B cell (primary cell): ENCODE measurements at regions not wholly inside any gene's neighbourhood (a gene's known extent, or its start where the extent isn't known, plus 50 kb on each side); places are given as distances from the start of the nearest gene placed in this dataset.

Source experiments
- ATAC-seq: fragments of 200-7000 bp; cut with Tn5 transposase; one replicate; pipeline ENCODE4 v1.10.0; 2021; ENCODE audit warnings: low read depth, mild to moderate bottlenecking, moderate number of reproducible peaks, moderate library complexity
- CTCF ChIA-PET: fragments of 350-600 bp; sonication (Branson Sonifier 250); formaldehyde crosslinking; loops from one replicate; lab custom pipeline; 2021; ENCODE audit warnings: antibody characterized with exemption, inconsistent platforms; lab: Charles Lee
- POLR2A ChIA-PET: fragments of 350-600 bp; sonication (Branson Sonifier 250); formaldehyde crosslinking; loops from one replicate; lab custom pipeline; 2021; ENCODE audit warnings: antibody characterized with exemption; lab: Charles Lee
- DNase-seq: peaks from one replicate; pipeline ENCODE4 v3.0.0; 2013
- H2AFZ ChIP-seq: 2 replicates; pipeline ENCODE4 v1.6.1; 2012; ENCODE audit warnings: mild to moderate bottlenecking, low read depth, low read length; ENCODE audit not compliant: insufficient read depth, poor library complexity, severe bottlenecking
- H3K27ac ChIP-seq, 2 donors: 1 replicate in 1 of 2; 2 replicates in 1 of 2; pipeline ENCODE4 v1.5.1; 2012 to 2013; ENCODE audit warnings: low read length in 2 of 2, mild to moderate bottlenecking in 2 of 2, moderate library complexity in 1 of 2
- H3K27me3 ChIP-seq, 4 experiments: fragments of 200-600 bp in 1 of 4; sonication (generic) in 1 of 4; replicated peaks in 1 of 4; 1 replicate in 2 of 4; 2 replicates in 2 of 4; pipeline versions ENCODE4 v1.6.1 to v1.7.0; 2013 to 2016; ENCODE audit warnings: low read length in 3 of 4, mild to moderate bottlenecking in 2 of 4, mixed read lengths in 1 of 4, moderate library complexity in 1 of 4; ENCODE audit not compliant: insufficient read depth in 4 of 4, control insufficient read depth in 3 of 4; ENCODE audit errors: control extremely low read depth in 1 of 4
- H3K36me3 ChIP-seq, 2 experiments: replicated peaks in 1 of 2; 1 replicate in 1 of 2; 2 replicates in 1 of 2; pipeline versions ENCODE4 v1.6.1 to v1.7.1; 2013; ENCODE audit warnings: low read length in 1 of 2; ENCODE audit not compliant: insufficient read depth in 2 of 2, control insufficient read depth in 1 of 2; ENCODE audit errors: control extremely low read depth in 1 of 2, extremely low read depth in 1 of 2
- H3K4me1 ChIP-seq, 2 donors: fragments of 200-600 bp in 1 of 2; sonication (generic) in 1 of 2; 1 replicate in 1 of 2; 2 replicates in 1 of 2; pipeline versions ENCODE4 v1.5.1 to v1.6.1; 2013 to 2017; ENCODE audit warnings: low read length in 2 of 2; ENCODE audit not compliant: control insufficient read depth in 2 of 2, insufficient read depth in 2 of 2
- H3K4me2 ChIP-seq: replicated peaks from 2 replicates; pipeline ENCODE3; 2012; ENCODE audit warnings: mild to moderate bottlenecking, low read depth, low read length; ENCODE audit not compliant: poor library complexity, severe bottlenecking
- H3K4me3 ChIP-seq, 5 experiments: fragments of 200-600 bp in 1 of 5; sonication (generic) in 1 of 5; 1 replicate in 3 of 5; 2 replicates in 2 of 5; pipeline versions ENCODE4 v1.5.1 to v1.7.0; 2011 to 2016; ENCODE audit warnings: low read length in 4 of 5, mild to moderate bottlenecking in 4 of 5, low read depth in 2 of 5, control low read depth in 1 of 5, moderate library complexity in 1 of 5; ENCODE audit not compliant: insufficient read depth in 1 of 5; ENCODE audit errors: control extremely low read depth in 1 of 5, extremely low read depth in 1 of 5
- H3K79me2 ChIP-seq: fragments of 200-600 bp; sonication (generic); one replicate; pipeline ENCODE4 v1.6.0; 2016; ENCODE audit warnings: low read length; ENCODE audit not compliant: control insufficient read depth, insufficient read depth
- H3K9ac ChIP-seq: fragments of 200-600 bp; sonication (generic); 2 replicates; pipeline ENCODE4 v1.6.1; 2017; ENCODE audit warnings: mild to moderate bottlenecking, low read length, moderate library complexity
- H3K9me3 ChIP-seq, 3 donors: one replicate each; pipeline versions ENCODE4 v1.6.1 to v1.7.1; 2013; ENCODE audit warnings: low read length in 2 of 3; ENCODE audit not compliant: control insufficient read depth in 2 of 3, insufficient read depth in 1 of 3; ENCODE audit errors: control extremely low read depth in 1 of 3
- H4K20me1 ChIP-seq: 2 replicates; pipeline ENCODE4 v1.6.0; 2012; ENCODE audit warnings: mild to moderate bottlenecking, low read length; ENCODE audit not compliant: insufficient read depth, control insufficient read depth, poor library complexity, severe bottlenecking
- H3K27ac Mint-ChIP-seq: one replicate; pipeline ENCODE4 v1.8.0; 2021; ENCODE audit warnings: mixed read lengths
- H3K27me3 Mint-ChIP-seq: one replicate; pipeline ENCODE4 v1.8.0; 2021; ENCODE audit warnings: mixed read lengths
- H3K4me1 Mint-ChIP-seq: one replicate; pipeline ENCODE4 v1.8.0; 2021; ENCODE audit warnings: mixed read lengths
- H3K4me3 Mint-ChIP-seq: one replicate; pipeline ENCODE4 v1.8.0; 2021; ENCODE audit warnings: mixed read lengths
- H3K9me3 Mint-ChIP-seq: one replicate; pipeline ENCODE4 v1.8.0; 2022; ENCODE audit warnings: mixed read lengths; ENCODE audit not compliant: insufficient read depth
- CTCF ChIP-seq: fragments of 200-600 bp; IDR thresholded peaks from one replicate; pipeline ENCODE4 v1.8.0; 2022; ENCODE audit warnings: antibody characterized with exemption, mild to moderate bottlenecking
- EZH2 ChIP-seq: IDR thresholded peaks from 2 replicates; pipeline ENCODE4 v1.6.1; 2012; ENCODE audit warnings: borderline replicate concordance, low read depth, mild to moderate bottlenecking, moderate library complexity, low read length; ENCODE audit not compliant: insufficient read depth, poor library complexity, severe bottlenecking
- WGBS: methylation state at CpG from one replicate; pipeline ENCODE4 v1.1.5; 2013; ENCODE audit warnings: missing lambda C conversion rate; ENCODE audit not compliant: insufficient coverage; 5-methylcytosine and 5-hydroxymethylcytosine counted together
- intact Hi-C: fragments of 100-400 bp; cut with micrococcal nuclease; formaldehyde crosslinking; loops from one replicate; pipeline ENCODE4 v1.10.0; 2022

- Histone ChIP-seq H3K9me3 (no peaks in the 10 kb centered on the region), H4K20me1 (no peaks in the 10 kb centered on the region), H3K79me2 (no peaks in the 10 kb centered on the region), H3K4me3 (no peak overlapping the region), H3K27ac (no peak overlapping the region), H3K9ac (no peak overlapping the region), H3K4me2 (no peak overlapping the region), H3K36me3 (no peaks in the 10 kb centered on the region), H3K4me1 (no peaks in the 10 kb centered on the region), H2AFZ (no peak overlapping the region), H3K27me3 (no peaks in the 10 kb centered on the region)
- no peak for DNase-seq
- Mint-ChIP-seq H3K4me1 (no peaks in the 10 kb centered on the region), H3K27me3 (no peaks in the 10 kb centered on the region), H3K4me3 (no peak overlapping the region), H3K27ac (no peak overlapping the region), H3K9me3 (no peaks in the 10 kb centered on the region)
- ChIA-PET POLR2A (no interaction called here), CTCF (no interaction called here)
- TF ChIP-seq EZH2 (no peak), CTCF (peak; percentile 16)
- intact Hi-C loops, result no loop called here
- ATAC-seq, result no peak
- no CpG with 5 or more reads among the region's 1 CpG for WGBS
These were observed 161.5 kb downstream of the MZT1 start for GRCh38 chr13:72565893-72566292.

DNA sequence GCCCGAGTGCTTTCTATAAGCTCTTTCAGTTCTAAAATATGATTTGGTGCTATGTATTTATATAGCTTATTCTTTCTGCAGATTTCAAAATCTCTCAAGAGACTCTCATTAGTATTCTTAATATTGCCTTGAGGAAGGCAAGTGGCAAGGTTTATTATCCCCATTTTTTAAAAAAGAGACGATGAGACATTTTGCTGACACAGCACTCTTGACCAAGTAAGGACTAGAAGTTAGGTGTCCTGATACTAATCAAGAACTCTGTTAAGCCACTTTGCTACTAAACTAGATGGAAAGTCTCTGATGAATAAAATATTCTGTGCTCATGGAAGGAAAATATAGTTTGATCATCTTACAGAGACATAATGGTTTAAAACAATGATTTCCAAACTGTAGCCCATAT is 164.7 kb downstream of the MZT1 start:
- Mint-ChIP-seq H3K27me3 (no peaks in the 10 kb centered on the region), H3K9me3 (no peaks in the 10 kb centered on the region), H3K4me3 (no peak overlapping the region), H3K4me1 (no peaks in the 10 kb centered on the region), H3K27ac (no peak overlapping the region)
- Histone ChIP-seq H3K9me3 (no peaks in the 10 kb centered on the region), H2AFZ (no peak overlapping the region), H3K36me3 (no peaks in the 10 kb centered on the region), H4K20me1 (no peaks in the 10 kb centered on the region), H3K4me1 (no peaks in the 10 kb centered on the region), H3K27me3 (no peaks in the 10 kb centered on the region), H3K4me2 (no peak overlapping the region), H3K9ac (no peak overlapping the region), H3K27ac (no peak overlapping the region), H3K4me3 (no peak overlapping the region), H3K79me2 (no peaks in the 10 kb centered on the region)
- TF ChIP-seq EZH2, result no peak
- TF ChIP-seq CTCF, result no peak
- ChIA-PET POLR2A (no interaction called here), CTCF (no interaction called here)
- intact Hi-C loops, result no loop called here
- no CpG with 5 or more reads among the region's 2 CpGs for WGBS
- ATAC-seq, result no peak
- no peak for DNase-seq
